ENCODE measurements at regions not wholly inside any gene's neighbourhood (a gene's known extent, or its start where the extent isn't known, plus 50 kb on each side); places are given as distances from the start of the nearest gene placed in this dataset.

GRCh38 chr6:12501990-12502389 lies 211.8 kb downstream of the EDN1 start:
- TF ChIP-seq CTCF (IDR thresholded peaks at IDR 0.05; ENCODE audit: insufficient read depth, low read length, poor library complexity, severe bottlenecking): no peak
- no peak for TF ChIP-seq EZH2phosphoT487 (conservative IDR thresholded peaks at IDR 0.05; ENCODE audit: low read length)
